Gastroesophageal sphincter (tissue), 3 donors: ENCODE measurements at regions not wholly inside any gene's neighbourhood (a gene's known extent, or its start where the extent isn't known, plus 50 kb on each side); places are given as distances from the start of the nearest gene placed in this dataset.

ENCODE experiments used
- CTCF ChIP-seq, 4 experiments: fragments of 200-600 bp in 2 of 4; fragments of 450-650 bp in 2 of 4; sonication (generic) in 1 of 4; IDR thresholded peaks; one replicate each; pipeline ENCODE4 v1.5.1; 2017 to 2019; ENCODE audit warnings: antibody characterized with exemption in 4 of 4, mild to moderate bottlenecking in 2 of 4, moderate library complexity in 2 of 4
- EP300 ChIP-seq: sonication (generic); formaldehyde crosslinking; IDR thresholded peaks from one replicate; pipeline ENCODE4 v1.6.1; 2017; ENCODE audit warnings: antibody characterized with exemption, mild to moderate bottlenecking
- POLR2A ChIP-seq, 2 donors: fragments of 450-650 bp; IDR thresholded peaks; one replicate each; pipeline ENCODE4 v1.6.1; 2017; ENCODE audit warnings: antibody characterized with exemption in 2 of 2, mild to moderate bottlenecking in 2 of 2, moderate library complexity in 1 of 2
- POLR2AphosphoS5 ChIP-seq: sonication (generic); formaldehyde crosslinking; IDR thresholded peaks from one replicate; pipeline ENCODE4 v1.6.1; 2017; ENCODE audit warnings: antibody characterized with exemption

- no peak for TF ChIP-seq POLR2A (IDR thresholded peaks at IDR 0.05)
- no peak for TF ChIP-seq POLR2AphosphoS5
- no peak for TF ChIP-seq CTCF (IDR thresholded peaks at IDR 0.05)
- no peak for TF ChIP-seq EP300
Measured at GRCh38 chr3:24937780-24938179, 443.1 kb upstream of the THRB start.
